Amniotic epithelial cell (primary cell): ENCODE measurements at regions not wholly inside any gene's neighbourhood (a gene's known extent, or its start where the extent isn't known, plus 50 kb on each side); places are given as distances from the start of the nearest gene placed in this dataset.
"Not testable (repeated sequence)": the region's sequence is repeated elsewhere in the genome, so short reads cannot be mapped to it uniquely, and the experiment has no call there.

Source experiments
- DNase-seq: peaks from one replicate; pipeline ENCODE4 v3.0.0-alpha.2; 2010; ENCODE audit warnings: low read depth

DNA sequence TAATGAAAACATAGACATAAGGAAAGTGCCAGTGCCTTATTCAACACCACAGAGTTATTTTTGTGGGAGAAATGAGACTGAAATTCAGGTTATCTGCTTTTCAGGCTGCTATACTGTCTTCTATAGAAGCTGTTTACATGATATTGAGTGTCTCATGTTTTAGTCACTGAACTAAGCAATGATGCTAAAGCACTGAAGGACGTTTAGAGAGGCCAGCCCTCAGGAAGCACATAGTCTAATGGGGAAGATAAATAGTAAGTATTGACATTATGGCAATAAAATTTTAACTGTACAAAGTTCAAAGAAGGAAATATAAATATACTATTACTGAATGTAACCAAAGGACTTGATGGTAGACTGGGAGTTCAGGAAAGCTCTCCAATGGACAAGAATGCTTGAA lies 186.4 kb upstream of the ZC3H15 start:
- no peak for DNase-seq

DNA sequence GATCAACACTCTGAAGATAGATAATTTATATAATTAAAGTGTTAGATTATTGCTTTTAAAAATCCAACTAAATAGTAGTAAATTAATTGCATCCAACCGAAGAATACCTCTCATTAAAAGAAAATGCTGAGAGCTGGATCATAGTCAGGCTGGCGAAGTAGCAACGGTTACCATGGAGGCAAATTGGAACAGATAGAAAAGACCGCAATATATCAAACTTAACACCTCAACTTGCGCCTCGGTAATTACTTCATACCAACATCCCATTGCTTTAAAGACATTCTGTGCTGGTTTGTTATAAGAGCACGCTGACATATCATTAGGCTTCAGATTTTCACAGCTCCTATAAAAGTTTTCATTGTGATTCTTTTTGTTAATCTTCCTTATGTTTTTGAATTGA lies 183.8 kb upstream of the ZC3H15 start:
- no peak for DNase-seq

DNA sequence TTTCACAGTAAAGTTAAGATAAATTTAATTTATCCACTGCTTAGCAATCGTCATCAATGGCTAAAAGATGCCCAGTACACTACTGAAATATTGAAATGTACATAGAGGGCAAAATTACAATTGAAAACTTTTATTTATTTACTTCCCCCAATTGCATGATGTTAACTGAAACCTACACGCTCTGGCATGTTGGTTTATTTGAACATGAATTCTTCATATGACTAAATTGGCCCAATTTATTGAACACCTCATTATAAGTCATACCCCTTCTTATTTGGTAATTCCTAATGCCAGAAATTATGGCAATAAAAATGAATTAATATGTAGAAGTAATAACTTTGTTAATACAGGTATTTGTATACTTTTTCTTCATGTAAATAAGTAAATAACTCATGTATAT lies 183.0 kb upstream of the ZC3H15 start:
- DNase-seq, result no peak

DNA sequence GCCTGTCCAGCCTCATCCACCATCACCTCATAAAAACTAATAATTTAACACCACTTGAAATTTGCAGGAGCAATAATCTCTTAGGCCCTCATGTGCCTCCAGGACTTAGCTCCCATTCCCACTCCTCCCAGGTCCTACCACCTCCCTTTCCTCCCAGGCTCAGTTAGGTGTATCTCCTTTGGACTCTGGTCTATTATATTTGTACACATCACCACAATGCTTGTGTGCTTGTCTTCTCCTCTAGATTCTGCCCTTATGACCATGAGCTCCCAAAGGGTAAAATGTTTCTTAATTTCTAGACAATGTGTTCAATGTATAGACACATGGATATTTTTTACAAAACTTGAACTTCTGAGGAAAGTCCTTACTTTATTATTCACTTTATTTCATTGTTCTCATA lies 182.0 kb upstream of the ZC3H15 start:
- no peak for DNase-seq

DNA sequence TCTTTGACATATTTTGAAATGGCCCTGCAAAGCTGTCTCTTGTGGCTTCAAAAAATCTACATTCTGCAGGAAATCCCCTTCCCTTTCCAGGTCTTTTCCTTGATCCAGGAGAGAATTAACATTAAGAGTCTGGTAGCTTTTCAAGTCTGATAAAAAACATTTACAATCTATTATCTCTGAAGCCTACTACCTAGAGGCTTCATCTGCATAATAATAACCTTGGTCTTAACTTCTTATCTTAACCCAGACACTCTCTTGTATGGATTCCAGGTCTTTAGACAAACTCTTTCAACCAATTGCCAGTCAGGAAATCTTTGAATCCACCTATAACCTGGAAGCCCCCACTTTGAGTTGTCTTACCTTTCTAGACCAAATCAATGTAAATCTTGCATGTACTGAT lies 179.3 kb upstream of the ZC3H15 start:
- DNase-seq, result no peak

DNA sequence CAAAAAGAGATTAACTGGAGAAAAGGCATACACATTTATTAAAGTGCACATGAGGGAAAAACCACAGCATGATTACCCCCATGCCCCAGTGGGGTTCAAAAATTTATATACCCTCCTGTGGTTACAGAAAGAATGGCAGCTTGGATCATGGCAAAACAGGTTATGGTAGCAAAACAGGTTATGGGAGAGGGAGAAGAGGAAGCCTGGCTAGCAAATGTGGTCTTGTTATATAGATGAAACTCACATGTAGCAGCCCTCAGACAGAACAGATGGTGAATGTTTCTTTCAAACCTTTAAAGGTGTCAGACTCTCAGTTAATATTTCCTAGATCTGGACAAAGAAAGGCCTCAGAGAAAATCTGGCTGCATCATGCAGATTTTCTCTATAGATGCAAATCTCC lies 178.2 kb upstream of the ZC3H15 start:
- DNase-seq, result no peak

DNA sequence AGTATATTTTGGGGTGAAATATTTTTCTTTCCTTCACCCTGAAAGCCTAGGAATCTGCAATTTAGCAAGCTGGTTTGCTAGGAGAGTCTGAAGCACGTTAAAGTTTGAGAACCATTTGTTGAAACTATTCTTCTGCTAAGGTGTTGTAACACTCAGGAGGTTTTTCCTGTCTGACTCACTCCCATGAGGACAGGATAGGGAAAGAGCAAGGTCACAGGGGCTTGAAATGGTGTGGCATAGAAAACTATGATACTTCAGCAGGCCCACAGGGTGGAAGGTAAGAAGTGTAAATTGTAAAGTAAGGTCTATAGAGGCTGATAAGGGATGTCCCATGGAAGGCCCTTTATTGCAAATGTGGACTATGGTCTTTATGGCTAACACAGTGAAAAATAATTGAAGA lies 177.7 kb upstream of the ZC3H15 start:
- peak; percentile 70 for DNase-seq

DNA sequence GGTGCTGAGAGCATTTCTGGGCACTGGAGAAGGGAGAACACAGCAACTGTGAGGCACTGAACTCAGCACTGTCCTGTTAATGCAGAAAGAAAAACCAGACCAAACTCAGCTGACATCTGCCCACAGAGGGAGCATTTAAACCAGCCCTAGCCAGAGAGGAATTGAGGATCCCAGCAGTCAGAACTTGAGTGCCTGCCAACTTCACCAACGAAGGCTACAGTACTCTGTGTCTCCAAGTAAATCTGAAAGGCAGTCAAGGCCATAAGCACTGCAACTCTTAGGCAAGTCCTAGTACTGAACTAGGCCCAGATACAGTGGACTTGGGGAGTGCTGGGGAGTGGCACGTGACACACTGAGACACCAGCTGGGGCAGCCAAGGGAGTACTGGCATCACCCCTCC lies 176.2 kb upstream of the ZC3H15 start:
- peak; percentile 80 for DNase-seq

DNA sequence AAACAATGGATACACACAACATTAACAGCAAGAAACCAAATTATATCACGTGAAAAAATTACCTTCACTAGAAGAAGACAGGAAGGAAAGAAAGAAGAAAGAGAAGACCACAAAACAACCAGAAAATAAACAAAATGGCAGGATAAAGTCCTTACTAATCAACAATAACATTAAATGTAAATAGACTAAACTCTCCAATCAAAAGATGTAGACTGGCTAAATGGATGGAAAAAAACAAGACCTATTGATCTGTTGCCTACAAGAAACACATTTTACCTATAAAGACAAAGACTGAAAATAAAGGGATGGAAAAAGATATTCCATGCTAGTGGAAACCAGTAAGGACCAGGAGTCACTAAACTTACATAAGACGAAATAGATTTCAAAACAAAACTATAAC lies 167.0 kb upstream of the ZC3H15 start:
- DNase-seq, result no peak

DNA sequence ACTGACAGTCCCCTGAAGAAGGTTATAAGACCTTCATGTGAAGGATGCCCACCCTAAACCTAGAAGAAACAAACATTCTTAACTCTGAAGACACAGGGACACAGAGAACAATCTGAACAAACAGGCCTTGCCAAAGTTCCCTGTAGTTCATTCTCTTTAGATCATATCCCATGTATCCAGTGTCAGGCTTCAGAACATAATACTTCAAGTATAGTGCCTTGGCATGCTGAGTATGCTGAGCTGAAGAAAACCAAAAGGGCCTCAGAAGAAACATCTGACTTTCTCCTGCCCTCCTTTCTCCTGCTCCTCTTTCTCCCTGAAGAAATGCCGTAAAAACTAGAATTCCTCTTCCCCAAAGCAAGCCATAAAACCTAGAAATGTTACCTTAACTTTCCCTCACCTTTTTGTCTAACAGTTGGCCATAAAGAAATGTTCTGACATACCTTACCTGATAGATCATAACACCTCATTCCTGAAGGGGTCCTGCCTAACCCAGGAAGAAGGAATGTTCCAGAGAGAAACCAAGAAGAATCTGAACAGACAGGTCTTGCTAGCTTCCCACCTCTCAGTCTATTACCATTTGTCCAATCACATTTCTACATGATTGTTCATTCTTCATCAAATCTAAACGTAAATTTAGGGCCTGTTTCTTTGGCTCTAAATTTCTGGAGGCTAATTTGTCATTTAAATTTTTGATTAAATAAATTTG lies 160.1 kb upstream of the ZC3H15 start:
- DNase-seq, result no peak

DNA sequence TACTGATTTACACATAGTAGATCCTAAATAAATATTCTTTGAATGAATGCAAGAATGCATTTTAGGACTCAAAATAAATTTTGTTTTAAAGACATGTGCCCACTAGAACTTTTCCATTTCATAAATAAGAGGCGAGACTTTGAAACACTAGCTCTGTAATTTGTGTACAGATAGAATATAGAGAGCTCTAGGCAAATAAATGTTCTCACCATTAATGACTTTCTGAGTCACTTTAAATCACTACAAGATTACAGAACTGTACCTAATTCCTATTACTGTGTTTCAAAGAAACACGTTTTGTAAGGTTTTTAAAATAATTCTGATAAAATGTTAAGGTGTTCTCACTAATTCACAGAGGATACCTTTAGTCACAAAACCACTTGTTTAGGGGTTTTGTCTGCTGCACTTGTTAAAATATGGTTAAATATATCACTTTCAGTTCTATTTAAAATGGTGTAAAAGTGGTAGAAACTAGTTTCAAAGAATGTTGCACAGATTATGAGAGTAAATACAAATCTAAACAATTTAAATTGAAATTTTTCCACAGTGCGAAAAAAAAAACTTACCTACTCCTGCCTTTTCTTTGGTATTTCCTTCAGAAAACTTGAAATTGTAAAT lies 158.7 kb upstream of the ZC3H15 start:
- no peak for DNase-seq

DNA sequence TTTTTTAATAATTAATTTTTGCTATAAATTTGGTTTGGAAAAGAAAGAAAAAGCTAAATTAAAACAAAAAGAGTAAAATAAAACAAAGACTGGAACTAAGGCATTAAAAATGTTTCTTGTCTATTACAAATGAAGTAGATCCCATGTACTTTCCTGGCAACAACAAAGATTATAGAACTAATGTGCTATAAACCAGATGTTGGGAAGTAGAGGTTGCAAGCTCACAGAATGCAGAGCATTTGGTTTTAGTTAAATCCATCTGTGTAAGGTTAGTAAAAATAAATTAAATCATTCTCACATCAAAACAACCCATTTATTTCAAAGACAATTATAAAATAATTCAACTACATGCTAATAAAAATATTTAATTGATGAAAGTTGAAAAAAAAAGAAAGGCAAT lies 157.2 kb upstream of the ZC3H15 start:
- no peak for DNase-seq

DNA sequence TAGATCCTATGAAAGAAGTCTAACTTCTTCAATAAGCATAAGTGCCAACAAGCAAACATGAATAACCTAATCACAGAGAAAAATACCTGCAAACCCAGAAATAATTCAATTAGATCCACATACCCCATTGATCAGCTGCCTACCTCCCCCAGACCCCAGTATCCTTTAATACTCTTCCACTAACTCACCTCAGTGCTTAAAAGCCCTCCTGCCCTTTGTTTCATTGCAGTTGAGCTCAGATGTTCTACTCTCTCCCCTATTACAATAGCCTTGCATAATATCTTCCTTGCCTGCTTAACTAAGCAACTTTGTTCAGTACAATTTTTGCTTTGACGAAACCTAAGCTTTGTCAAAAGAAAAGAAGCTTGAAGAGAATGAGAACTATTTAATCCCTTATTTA lies 156.0 kb upstream of the ZC3H15 start:
- DNase-seq, result no peak

DNA sequence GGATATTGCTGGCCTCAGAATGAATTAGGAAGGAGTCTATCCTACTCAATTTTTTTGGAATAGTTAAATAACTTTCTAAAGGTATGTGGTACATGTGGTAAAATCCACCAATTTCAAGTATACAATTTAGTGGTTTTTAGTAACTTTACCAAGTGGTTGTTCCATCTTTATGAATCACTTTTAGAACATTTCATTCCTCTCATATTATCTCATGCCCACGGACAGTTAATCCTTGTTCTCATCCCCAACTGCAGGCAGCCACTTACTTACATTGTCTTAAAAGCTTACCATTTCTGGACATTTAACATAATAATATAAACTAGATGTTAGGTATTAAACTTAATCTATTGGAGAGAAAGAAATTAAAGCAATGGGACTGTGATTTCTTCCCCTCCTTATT lies 146.3 kb upstream of the ZC3H15 start:
- DNase-seq, result peak; percentile 83

DNA sequence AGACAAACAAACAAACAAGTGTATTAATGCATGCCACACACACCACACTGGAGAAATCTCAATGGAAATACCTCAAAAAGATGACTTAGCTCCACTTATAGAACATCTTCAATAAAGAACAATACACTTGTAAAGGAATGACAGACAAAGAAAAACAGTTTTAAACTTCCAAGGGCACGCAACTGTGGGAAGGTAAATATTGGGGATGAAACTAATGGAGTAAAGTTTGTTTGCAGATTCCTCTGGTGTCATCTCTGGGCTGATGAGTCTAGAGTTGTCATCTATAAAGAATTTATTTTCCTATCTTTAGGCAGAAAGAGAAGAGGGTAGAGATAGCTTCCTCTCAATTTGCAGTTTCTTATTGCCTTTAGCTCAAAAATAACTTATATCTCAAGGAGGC lies 144.0 kb upstream of the ZC3H15 start:
- no peak for DNase-seq

DNA sequence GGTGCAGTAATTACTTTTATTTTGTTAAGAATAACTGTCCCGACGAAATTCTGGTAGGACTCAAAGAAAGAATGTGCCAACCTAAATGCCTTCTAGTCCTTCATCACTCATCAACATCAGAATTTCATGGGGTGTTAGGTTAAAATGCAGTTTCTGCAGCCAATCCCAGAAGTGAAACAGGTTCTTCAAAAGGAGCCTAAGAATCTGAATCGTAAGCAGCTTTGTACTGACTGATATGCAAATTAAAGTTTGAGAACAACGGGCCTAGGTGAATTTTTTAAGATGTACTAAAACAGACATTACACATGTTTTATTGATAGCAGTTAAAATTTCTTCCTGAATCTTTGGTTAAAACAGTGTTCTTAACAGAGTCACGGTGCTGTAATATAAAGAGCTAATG lies 140.3 kb upstream of the ZC3H15 start:
- no peak for DNase-seq

DNA sequence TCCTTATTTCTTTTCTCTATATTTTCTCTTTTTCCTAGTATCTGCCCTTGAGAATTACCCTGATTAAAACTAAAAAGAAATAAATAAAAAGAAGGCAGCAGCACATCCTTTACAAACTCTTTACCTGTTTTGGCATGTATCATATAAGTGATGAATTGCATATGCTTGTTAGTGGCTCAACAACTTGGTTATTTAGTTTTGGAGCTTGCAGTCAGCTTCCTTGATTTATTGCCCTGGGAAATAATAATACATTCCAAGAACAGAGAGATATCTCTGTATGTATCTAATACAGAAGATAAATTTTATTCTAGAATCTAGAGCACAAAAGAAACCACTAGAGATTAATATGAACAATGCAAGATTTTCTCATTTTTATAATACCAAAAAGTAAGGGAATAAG lies 139.8 kb upstream of the ZC3H15 start:
- peak; percentile 51 for DNase-seq

DNA sequence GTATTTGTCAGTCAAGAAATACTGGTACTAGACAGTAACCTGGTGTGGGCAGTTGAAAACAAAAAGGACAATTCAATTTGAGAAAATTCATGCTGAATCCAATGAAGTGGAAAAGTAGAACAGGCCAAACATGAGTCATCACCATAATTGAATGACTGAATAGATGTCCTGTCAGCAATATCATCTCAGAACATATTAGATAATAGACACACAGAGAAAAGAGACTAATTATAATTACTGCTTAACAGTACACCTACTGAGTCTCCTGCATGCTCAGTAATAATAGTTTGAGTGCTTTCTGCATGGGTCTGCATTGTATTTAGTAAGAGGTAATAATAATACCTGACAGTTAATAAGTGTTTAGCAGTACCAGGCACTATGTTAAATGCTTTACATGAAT lies 138.6 kb upstream of the ZC3H15 start:
- DNase-seq, result peak; percentile 41

DNA sequence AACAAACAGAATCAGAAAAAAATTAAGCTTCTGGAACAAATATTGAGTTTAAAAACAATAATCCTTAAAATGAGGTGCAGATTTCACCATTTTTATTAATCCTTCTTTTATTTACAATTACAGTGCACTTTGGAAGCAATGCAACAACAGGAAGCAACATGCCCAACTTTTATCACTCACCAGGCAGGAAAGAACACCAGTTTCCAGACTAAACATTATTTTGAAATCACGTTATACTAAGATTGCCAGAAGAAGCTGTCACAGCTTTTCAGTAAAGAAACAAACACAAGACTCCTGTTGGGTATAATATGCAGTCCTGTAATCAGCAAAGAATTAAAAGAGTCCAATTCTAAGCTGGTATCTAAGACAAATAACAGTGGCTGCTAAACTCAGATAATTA lies 137.9 kb upstream of the ZC3H15 start:
- DNase-seq, result peak; percentile 78

DNA sequence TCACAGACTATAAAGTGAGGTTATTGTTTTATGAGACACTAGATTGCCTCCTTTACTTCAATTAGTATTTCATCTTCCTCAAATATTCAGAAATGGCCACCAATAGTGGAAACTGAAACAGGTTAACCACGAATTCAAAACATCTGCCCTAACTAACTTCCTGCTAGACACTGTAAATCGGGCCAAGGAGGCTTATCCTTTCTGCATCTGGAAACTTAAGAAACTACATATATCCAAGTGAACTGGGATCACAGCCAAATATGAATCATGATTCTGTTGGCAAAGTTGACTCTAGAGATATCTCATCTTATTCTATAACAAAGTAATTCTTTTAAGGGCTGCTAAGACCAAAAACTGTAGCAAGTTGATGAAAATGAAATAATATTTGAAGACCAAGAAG lies 136.6 kb upstream of the ZC3H15 start:
- peak; percentile 97 for DNase-seq

DNA sequence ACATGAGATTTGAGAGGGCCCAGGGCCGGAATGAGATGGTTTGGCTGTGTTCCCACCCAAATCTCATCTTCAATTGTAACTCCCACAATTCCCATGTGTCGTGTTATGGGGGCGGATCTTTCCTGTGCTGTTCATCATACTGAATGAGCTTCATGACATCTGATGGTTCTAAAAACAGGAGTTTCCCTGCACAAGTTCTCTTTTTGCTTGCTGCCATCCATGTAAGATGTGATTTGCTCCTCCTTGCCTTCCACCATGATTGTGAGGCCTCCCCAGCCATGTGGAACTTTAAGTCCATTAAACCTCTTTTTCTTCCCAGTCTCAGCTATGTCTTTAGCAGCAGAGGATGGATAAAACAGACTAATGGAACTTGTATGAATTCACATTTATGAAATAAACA lies 131.9 kb upstream of the ZC3H15 start:
- DNase-seq, result not testable (repeated sequence)

DNA sequence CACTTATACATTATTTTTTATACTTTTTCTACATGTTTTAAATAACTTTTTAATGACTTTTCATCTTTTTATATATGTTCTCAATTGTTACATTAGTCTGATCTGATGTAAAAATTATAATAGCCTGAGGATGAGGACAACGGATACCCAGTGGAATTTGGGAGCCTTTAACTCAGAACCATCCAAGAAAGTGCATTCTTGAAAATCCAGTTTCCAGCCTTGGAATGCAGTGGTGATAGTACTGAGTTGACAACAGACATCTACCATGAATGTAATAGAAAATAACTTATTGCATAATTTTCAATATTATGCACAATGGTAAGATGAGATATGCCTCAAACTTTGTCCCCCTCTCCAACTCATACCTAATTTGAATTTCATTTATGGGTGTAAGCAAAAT lies 120.7 kb upstream of the ZC3H15 start:
- no peak for DNase-seq

DNA sequence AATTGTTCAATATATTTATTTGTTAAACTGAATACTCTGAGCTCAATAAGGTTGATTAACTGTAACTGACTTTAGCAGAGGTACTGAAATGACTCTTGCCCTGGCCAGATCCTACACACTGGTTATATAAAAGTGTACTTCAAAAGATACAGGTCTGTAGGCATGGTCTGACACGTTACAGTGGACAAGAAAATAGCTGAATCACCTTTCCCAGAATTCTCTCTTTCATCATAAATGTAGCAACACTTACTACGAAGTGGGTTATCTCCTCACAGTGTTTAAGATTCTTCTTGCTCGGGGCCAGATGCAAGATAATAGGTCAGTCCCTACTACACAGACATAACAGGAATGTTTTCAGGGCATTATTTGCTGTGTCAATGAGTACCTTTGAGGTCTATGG lies 107.0 kb upstream of the ZC3H15 start:
- DNase-seq, result peak; percentile 85

DNA sequence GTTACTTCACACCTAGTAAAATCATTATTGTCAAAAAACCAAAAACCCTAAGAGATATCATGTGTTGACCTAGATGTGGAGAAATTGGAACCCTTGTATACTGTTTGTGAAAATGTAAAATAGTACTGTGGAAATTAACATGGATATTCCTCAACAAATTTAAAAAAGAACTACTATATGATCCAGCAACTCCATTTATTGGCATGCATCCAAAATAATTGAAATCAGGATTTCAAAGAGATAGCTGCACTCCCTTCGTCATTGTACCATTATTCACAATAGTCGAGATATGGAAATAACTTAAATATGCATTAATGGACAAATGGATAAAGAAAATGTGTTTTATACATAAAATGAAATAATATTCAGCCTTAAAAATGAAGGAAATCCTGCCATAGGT lies 105.3 kb upstream of the ZC3H15 start:
- DNase-seq, result no peak
